Vagina (tissue), 2 donors: ENCODE measurements at regions not wholly inside any gene's neighbourhood (a gene's known extent, or its start where the extent isn't known, plus 50 kb on each side); places are given as distances from the start of the nearest gene placed in this dataset.

ENCODE experiments used
- POLR2A ChIP-seq, 2 donors: fragments of 450-650 bp; IDR thresholded peaks; one replicate each; pipeline ENCODE4 v1.6.1; 2017; ENCODE audit warnings: antibody characterized with exemption in 2 of 2, mild to moderate bottlenecking in 2 of 2, moderate library complexity in 2 of 2
- POLR2AphosphoS5 ChIP-seq, 2 donors: sonication (generic); formaldehyde crosslinking; IDR thresholded peaks; one replicate each; pipeline ENCODE4 v1.9.0; 2017; ENCODE audit warnings: antibody characterized with exemption in 2 of 2, mild to moderate bottlenecking in 2 of 2, low read depth in 1 of 2; ENCODE audit not compliant: insufficient read depth in 1 of 2
- TF ChIP-seq, protein P1 (sequence below), 3 experiments: fragments of 450-650 bp in 2 of 3; fragments of 200-600 bp in 1 of 3; sonication (generic) in 1 of 3; IDR thresholded peaks; one replicate each; pipeline ENCODE4 v1.5.1; 2017 to 2019; ENCODE audit warnings: antibody characterized with exemption in 3 of 3, mild to moderate bottlenecking in 2 of 3, moderate library complexity in 2 of 3

GRCh38 chr5:2335733-2336515, 415.6 kb downstream of the IRX2 start:
- TF ChIP-seq, protein P1, sequence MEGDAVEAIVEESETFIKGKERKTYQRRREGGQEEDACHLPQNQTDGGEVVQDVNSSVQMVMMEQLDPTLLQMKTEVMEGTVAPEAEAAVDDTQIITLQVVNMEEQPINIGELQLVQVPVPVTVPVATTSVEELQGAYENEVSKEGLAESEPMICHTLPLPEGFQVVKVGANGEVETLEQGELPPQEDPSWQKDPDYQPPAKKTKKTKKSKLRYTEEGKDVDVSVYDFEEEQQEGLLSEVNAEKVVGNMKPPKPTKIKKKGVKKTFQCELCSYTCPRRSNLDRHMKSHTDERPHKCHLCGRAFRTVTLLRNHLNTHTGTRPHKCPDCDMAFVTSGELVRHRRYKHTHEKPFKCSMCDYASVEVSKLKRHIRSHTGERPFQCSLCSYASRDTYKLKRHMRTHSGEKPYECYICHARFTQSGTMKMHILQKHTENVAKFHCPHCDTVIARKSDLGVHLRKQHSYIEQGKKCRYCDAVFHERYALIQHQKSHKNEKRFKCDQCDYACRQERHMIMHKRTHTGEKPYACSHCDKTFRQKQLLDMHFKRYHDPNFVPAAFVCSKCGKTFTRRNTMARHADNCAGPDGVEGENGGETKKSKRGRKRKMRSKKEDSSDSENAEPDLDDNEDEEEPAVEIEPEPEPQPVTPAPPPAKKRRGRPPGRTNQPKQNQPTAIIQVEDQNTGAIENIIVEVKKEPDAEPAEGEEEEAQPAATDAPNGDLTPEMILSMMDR (IDR thresholded peaks at IDR 0.05): no peak
- no peak for TF ChIP-seq POLR2AphosphoS5 (IDR thresholded peaks at IDR 0.05; ENCODE audit: insufficient read depth in 1 of 2, low read depth in 1 of 2)
- TF ChIP-seq POLR2A (IDR thresholded peaks at IDR 0.05): no peak
